ENCODE measurements at regions not wholly inside any gene's neighbourhood (a gene's known extent, or its start where the extent isn't known, plus 50 kb on each side); places are given as distances from the start of the nearest gene placed in this dataset.

DNA sequence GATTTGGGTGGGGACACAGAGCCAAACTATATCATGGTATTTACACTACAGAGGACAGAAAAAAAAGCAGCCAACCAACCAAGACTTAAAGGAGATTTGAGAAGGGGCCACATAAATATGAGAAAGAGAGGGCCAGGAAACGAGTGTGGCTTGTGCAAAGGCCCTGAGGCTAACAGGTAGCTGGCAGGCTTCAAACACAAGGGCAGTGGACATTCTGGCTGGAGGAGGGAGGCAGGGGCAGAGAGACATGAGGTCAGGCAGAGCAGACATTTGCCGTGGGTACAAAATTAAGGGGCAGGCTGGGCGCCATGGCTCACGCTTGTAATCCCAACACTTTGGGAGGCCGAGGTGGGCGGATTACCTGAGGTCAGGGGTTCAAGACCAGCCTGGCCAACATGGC is 278.7 kb downstream of the FOXO1 start:
- no peak for TF ChIP-seq MYNN (tag by site-specific recombination; IDR thresholded peaks at IDR 0.05; ENCODE audit: borderline replicate concordance)
- TF ChIP-seq, protein P1, sequence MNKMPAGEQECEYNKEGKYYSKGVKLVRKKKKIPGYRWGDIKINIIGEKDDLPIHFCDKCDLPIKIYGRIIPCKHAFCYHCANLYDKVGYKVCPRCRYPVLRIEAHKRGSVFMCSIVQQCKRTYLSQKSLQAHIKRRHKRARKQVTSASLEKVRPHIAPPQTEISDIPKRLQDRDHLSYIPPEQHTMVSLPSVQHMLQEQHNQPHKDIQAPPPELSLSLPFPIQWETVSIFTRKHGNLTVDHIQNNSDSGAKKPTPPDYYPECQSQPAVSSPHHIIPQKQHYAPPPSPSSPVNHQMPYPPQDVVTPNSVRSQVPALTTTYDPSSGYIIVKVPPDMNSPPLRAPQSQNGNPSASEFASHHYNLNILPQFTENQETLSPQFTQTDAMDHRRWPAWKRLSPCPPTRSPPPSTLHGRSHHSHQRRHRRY (tag by site-specific recombination; IDR thresholded peaks at IDR 0.05): no peak
- no peak for TF ChIP-seq ZNF449 (tag by site-specific recombination; IDR thresholded peaks at IDR 0.05)
- TF ChIP-seq, protein P2, sequence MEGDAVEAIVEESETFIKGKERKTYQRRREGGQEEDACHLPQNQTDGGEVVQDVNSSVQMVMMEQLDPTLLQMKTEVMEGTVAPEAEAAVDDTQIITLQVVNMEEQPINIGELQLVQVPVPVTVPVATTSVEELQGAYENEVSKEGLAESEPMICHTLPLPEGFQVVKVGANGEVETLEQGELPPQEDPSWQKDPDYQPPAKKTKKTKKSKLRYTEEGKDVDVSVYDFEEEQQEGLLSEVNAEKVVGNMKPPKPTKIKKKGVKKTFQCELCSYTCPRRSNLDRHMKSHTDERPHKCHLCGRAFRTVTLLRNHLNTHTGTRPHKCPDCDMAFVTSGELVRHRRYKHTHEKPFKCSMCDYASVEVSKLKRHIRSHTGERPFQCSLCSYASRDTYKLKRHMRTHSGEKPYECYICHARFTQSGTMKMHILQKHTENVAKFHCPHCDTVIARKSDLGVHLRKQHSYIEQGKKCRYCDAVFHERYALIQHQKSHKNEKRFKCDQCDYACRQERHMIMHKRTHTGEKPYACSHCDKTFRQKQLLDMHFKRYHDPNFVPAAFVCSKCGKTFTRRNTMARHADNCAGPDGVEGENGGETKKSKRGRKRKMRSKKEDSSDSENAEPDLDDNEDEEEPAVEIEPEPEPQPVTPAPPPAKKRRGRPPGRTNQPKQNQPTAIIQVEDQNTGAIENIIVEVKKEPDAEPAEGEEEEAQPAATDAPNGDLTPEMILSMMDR (tag by site-specific recombination; IDR thresholded peaks at IDR 0.05): no peak
- no peak for TF ChIP-seq ZSCAN30 (tag by site-specific recombination; IDR thresholded peaks at IDR 0.05)
- TF ChIP-seq ZNF140 (tag by site-specific recombination; IDR thresholded peaks at IDR 0.05): no peak
- TF ChIP-seq ZNF10 (tag by site-specific recombination; IDR thresholded peaks at IDR 0.05): no peak
- no peak for TF ChIP-seq ZNF670 (tag by site-specific recombination; IDR thresholded peaks at IDR 0.05; ENCODE audit: low read depth)
- no peak for TF ChIP-seq SP7 (tag by site-specific recombination; IDR thresholded peaks at IDR 0.05)
- TF ChIP-seq ZNF335 (tag by site-specific recombination; conservative IDR thresholded peaks at IDR 0.05): no peak
- no peak for TF ChIP-seq YY1 (tag by site-specific recombination; IDR thresholded peaks at IDR 0.05)
